K562 (cell line): ENCODE measurements at regions not wholly inside any gene's neighbourhood (a gene's known extent, or its start where the extent isn't known, plus 50 kb on each side); places are given as distances from the start of the nearest gene placed in this dataset.

Experiments
- ATAC-seq: fragments of 200-7000 bp; cut with Tn5 transposase; 3 replicates; pipeline ENCODE4 v1.9.1; 2020; ENCODE audit warnings: moderate library complexity
- BruUV-seq: library from RNA; stranded (reverse); fragments of 400-500 nt; replicated peaks from 2 replicates; lab custom pipeline; 2021; lab: Mats Ljungman, UMichigan
- CTCF ChIA-PET: fragments of 300-600 bp; formaldehyde crosslinking; extraction: SDS; loops from one replicate; lab custom pipeline; 2021; ENCODE audit warnings: low intra/inter-chr PET ratio; lab: Yijun Ruan, JAX
- POLR2A ChIA-PET: fragments of 300-600, 350-650 bp; sonication (Branson Sonifier 250); formaldehyde crosslinking; extraction: SDS; loops from one replicate; lab custom pipeline; 2021; ENCODE audit warnings: antibody characterized with exemption, inconsistent platforms; lab: Yijun Ruan, JAX
- DNase-seq, 4 experiments: peaks; one replicate each; pipeline versions ENCODE4 v3.0.0 to v3.0.0-alpha.2; 2011 to 2018; ENCODE audit warnings: low spot score in 3 of 4, mixed read lengths in 3 of 4; ENCODE audit errors: extremely low read depth in 1 of 4
- FAIRE-seq: peaks from 2 replicates; lab custom pipeline; 2011; peaks lifted over from hg19 to GRCh38; lab: Jason Lieb, UNC
- H2AFZ ChIP-seq: 2 replicates; pipeline ENCODE4 v1.6.0; 2011; ENCODE audit warnings: low read depth, low read length, control low read depth, inconsistent platforms
- H3K27ac ChIP-seq: fragments of 200-600 bp; 3 replicates; pipeline ENCODE4 v1.8.0; 2011; ENCODE audit warnings: low read depth, mild to moderate bottlenecking, control low read depth, inconsistent platforms, low read length, moderate library complexity, mixed read lengths; ENCODE audit errors: extremely low read depth
- H3K27me3 ChIP-seq, 2 experiments: fragments of 300-600 bp in 1 of 2; 2 replicates in 1 of 2; 3 replicates in 1 of 2; pipeline versions ENCODE4 v1.6.0 to v1.8.0; 2011; ENCODE audit warnings: inconsistent platforms in 2 of 2, low read length in 2 of 2, mild to moderate bottlenecking in 1 of 2, mixed read lengths in 1 of 2, moderate library complexity in 1 of 2; ENCODE audit not compliant: control insufficient read depth in 2 of 2, insufficient read depth in 2 of 2
- H3K36me3 ChIP-seq: fragments of 300-600 bp; 3 replicates; pipeline ENCODE4 v1.8.0; 2011; ENCODE audit warnings: mild to moderate bottlenecking, low read length, inconsistent platforms; ENCODE audit not compliant: control insufficient read depth, insufficient read depth
- H3K4me1 ChIP-seq, 2 experiments: fragments of 200-600 bp in 1 of 2; replicated peaks in 1 of 2; 2 replicates in 1 of 2; 3 replicates in 1 of 2; pipeline versions ENCODE4 v1.5.1 to v1.8.0; 2011; ENCODE audit warnings: inconsistent platforms in 2 of 2, low read length in 2 of 2, mild to moderate bottlenecking in 1 of 2, mixed read lengths in 1 of 2, moderate library complexity in 1 of 2; ENCODE audit not compliant: control insufficient read depth in 2 of 2, insufficient read depth in 2 of 2
- H3K4me2 ChIP-seq: 2 replicates; pipeline ENCODE4 v1.6.1; 2011; ENCODE audit warnings: low read length, control low read depth, inconsistent platforms, mixed read lengths; ENCODE audit not compliant: insufficient read depth
- H3K4me3 ChIP-seq: fragments of 200-600 bp; sonication (generic), shearing (Covaris generic); 2 replicates; pipeline ENCODE4 v1.5.1; 2016; ENCODE audit warnings: control low read depth, inconsistent platforms
- H3K79me2 ChIP-seq: fragments of 200-600 bp; 3 replicates; pipeline ENCODE4 v1.8.0; 2011; ENCODE audit warnings: low read length, inconsistent platforms; ENCODE audit not compliant: control insufficient read depth, insufficient read depth
- H3K9ac ChIP-seq, 2 experiments: 2 replicates each; pipeline versions ENCODE4 v1.6.0 to v1.6.1; 2011; ENCODE audit warnings: low read depth in 2 of 2, low read length in 2 of 2, control low read depth in 1 of 2, inconsistent platforms in 1 of 2, mild to moderate bottlenecking in 1 of 2, mixed read lengths in 1 of 2; ENCODE audit not compliant: insufficient read depth in 1 of 2
- H3K9me1 ChIP-seq: one replicate; pipeline ENCODE4 v1.6.0; 2011; ENCODE audit warnings: inconsistent platforms, mild to moderate bottlenecking, low read length, moderate library complexity; ENCODE audit not compliant: control insufficient read depth, insufficient read depth
- H3K9me3 ChIP-seq: replicated peaks from 2 replicates; pipeline ENCODE4 v1.5.1; 2011; ENCODE audit warnings: low read depth, low read length, inconsistent platforms; ENCODE audit not compliant: control insufficient read depth, insufficient read depth
- H4K20me1 ChIP-seq: replicated peaks from 2 replicates; pipeline ENCODE4 v1.6.1; 2011; ENCODE audit warnings: low read length, inconsistent platforms, mixed read lengths; ENCODE audit not compliant: control insufficient read depth, insufficient read depth
- ELF2 ChIP-seq: fragments of 250-450 bp; sonication (Bioruptor Pico); IDR thresholded peaks from 2 replicates; pipeline ENCODE4 v1.5.0; 2021; ENCODE audit warnings: mild to moderate bottlenecking
- ETS2 ChIP-seq: IDR thresholded peaks from 2 replicates; pipeline ENCODE4 v1.6.1; 2016; ENCODE audit warnings: borderline replicate concordance, missing genetic modification characterization, mild to moderate bottlenecking, moderate library complexity, missing compliant biosample characterization; ENCODE audit not compliant: poor library complexity, severe bottlenecking
- FOXK2 ChIP-seq, 2 experiments: fragments of 450-650 bp; IDR thresholded peaks in 1 of 2; conservative IDR thresholded peaks in 1 of 2; 2 replicates each; pipeline ENCODE4 v1.6.1; 2016; ENCODE audit warnings: low read depth in 2 of 2, mild to moderate bottlenecking in 1 of 2
- PTTG1 ChIP-seq: fragments of 450-650 bp; IDR thresholded peaks from 2 replicates; pipeline ENCODE4 v1.6.1; 2016; ENCODE audit warnings: low read depth, mild to moderate bottlenecking, missing genetic modification characterization, missing compliant biosample characterization
- ZFP91 ChIP-seq: sonication (generic); formaldehyde crosslinking; IDR thresholded peaks from 2 replicates; pipeline ENCODE4 v1.8.0; 2022; ENCODE audit warnings: mild to moderate bottlenecking, missing genetic modification reagents
- ZNF609 ChIP-seq: sonication (generic); formaldehyde crosslinking; IDR thresholded peaks from 2 replicates; pipeline ENCODE4 v1.8.1; 2023; ENCODE audit warnings: missing genetic modification reagents, mild to moderate bottlenecking, borderline replicate concordance
- ZNF695 ChIP-seq: fragments of 450-650 bp; formaldehyde crosslinking; IDR thresholded peaks from 2 replicates; pipeline ENCODE4 v1.4.0; 2020; ENCODE audit warnings: mild to moderate bottlenecking, moderate library complexity
- WGBS: fragments of 100-300 bp; shearing (Covaris generic); methylation state at CpG from one replicate; pipeline ENCODE4 v1.1.6; 2016; ENCODE audit warnings: low coverage, mixed read lengths; ENCODE audit not compliant: insufficient coverage; ENCODE audit errors: missing lambda C conversion rate; 5-methylcytosine and 5-hydroxymethylcytosine counted together
- in situ Hi-C: fragments of 300-500 bp; cut with MboI; formaldehyde crosslinking; loops from 4 replicates; pipeline ENCODE4 v1.15.0; 2018; ENCODE audit warnings: inconsistent platforms, mixed read lengths
- intact Hi-C: fragments of 100-400 bp; cut with micrococcal nuclease; formaldehyde crosslinking; loops from 2 replicates; pipeline ENCODE4 v1.14.2; 2022

GRCh38 chr1:221227460-221227859, 348.2 kb downstream of the HLX start:
- BruUV-seq: no TSS peak
- FAIRE-seq: no peak

More at GRCh38 chr1:221227460-221227859, 348.2 kb downstream of the HLX start:
- POLR2A ChIA-PET: no interaction called here
- WGBS: 6% methylated on average over 8 of the region's 8 CpGs
- CTCF ChIA-PET: no interaction called here
- Histone ChIP-seq H3K9me3 (no peaks in the 10 kb centered on the region), H3K27me3 (no peaks in the 10 kb centered on the region), H4K20me1 (no peaks in the 10 kb centered on the region), H3K4me2 (no peak overlapping the region), H3K36me3 (no peaks in the 10 kb centered on the region), H3K4me3 (no peak overlapping the region), H2AFZ (no peak overlapping the region), H3K4me1 (no peaks in the 10 kb centered on the region), H3K9me1 (no peaks in the 10 kb centered on the region), H3K79me2 (no peaks in the 10 kb centered on the region), H3K27ac (no peak overlapping the region), H3K9ac (no peak overlapping the region)
- ATAC-seq (no peak), DNase-seq (no peak)
- no peak for TF ChIP-seq FOXK2 (conservative IDR thresholded peaks at IDR 0.05 in 1 of 2, IDR thresholded peaks at IDR 0.05 in 1 of 2; ENCODE audit: low read depth in 2 of 2)
- no peak for TF ChIP-seq ZFP91 (CRISPR knock-in tag)
- no peak for TF ChIP-seq ZNF609 (CRISPR knock-in tag)
- TF ChIP-seq PTTG1 (tag): no peak
- no peak for TF ChIP-seq ETS2 (tag)
- no peak for TF ChIP-seq ELF2 (CRISPR knock-in tag)
- TF ChIP-seq ZNF695 (CRISPR knock-in tag): no peak
- in situ Hi-C loops: no loop called here
- intact Hi-C loops: no loop called here
